GM21390 (cell line): ENCODE measurements at regions not wholly inside any gene's neighbourhood (a gene's known extent, or its start where the extent isn't known, plus 50 kb on each side); places are given as distances from the start of the nearest gene placed in this dataset.

ENCODE experiments used
- ATAC-seq: cut with Tn5 transposase; IDR thresholded peaks from one replicate; pipeline ENCODE4 v1.9.1; 2021; ENCODE audit not compliant: unreplicated experiment

DNA sequence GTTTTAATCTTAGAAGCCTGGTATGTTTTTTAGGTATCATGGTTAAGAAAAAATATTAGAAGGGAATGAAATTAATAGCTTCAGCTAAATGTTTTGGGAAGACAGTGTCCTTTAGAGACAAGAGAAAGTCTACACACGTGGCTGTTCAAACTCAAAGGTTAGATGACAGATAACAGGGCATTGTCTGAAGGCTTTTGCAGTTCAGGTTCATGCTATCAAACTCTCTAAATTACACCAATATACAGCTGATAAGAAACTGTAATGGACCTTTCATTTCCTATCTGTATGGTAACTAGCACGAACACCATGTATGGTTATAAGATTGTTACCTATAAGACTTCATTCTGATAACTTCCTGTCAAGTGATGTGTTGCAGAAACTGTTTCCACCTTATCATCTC, 240.6 kb upstream of the MEF2C start:
- no peak for ATAC-seq

DNA sequence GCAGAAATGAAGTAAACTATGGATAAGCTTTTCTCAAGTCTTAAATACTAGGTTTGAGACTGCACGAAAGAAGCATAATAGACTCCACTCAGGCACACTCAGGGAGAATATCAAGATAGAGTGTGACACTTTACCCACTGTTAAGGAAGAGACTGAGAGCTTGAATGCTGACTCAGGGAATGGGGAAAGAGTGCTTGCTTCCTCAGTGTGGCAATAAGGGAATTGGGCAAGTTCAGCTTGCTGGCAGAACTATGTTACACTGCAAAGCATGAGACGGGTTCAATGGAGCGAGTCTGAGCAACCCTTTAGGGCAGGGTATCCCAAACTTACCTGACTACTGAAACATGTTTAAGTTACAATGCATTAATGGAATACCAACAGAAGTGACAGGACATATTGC, 237.7 kb upstream of the MEF2C start:
- no peak for ATAC-seq

GRCh38 chr5:89117124-89117644, 234.2 kb upstream of the MEF2C start:
- ATAC-seq, result peak; percentile 88

DNA sequence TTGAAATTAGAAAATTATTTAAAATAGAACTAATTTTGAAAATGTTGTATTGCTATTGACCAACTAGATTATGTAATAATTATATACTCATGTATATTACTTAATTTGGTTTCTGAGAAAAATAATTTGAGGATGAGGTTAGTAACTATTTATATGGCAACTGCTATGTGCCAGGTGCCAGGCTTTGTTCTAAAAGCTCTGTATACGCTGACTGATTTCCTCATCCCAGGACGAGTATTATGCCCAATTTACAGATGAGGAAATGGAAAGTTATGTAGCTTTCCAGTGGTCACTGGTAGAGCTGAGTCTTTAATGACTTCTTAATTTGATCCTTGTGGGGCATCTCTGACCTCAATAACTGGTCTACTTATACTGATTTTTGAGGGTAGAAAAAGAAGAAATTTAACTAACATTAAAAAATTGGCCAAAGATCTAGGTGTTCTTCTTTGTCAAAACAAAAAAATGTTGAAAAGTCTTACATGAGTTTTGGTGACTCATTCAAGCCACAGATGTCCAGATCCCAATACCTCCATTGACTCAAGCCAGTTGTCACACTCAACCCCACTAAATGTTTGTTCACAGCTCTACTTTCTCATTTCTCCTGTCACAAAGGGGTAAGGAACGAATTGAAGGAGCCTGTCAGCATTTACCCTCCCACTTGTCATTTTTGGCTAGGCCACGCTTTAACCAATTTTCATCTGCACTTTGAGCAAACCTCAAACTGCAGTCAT, 228.1 kb upstream of the MEF2C start:
- ATAC-seq, result no peak

GRCh38 chr5:89106480-89106879, 223.5 kb upstream of the MEF2C start:
- no peak for ATAC-seq

DNA sequence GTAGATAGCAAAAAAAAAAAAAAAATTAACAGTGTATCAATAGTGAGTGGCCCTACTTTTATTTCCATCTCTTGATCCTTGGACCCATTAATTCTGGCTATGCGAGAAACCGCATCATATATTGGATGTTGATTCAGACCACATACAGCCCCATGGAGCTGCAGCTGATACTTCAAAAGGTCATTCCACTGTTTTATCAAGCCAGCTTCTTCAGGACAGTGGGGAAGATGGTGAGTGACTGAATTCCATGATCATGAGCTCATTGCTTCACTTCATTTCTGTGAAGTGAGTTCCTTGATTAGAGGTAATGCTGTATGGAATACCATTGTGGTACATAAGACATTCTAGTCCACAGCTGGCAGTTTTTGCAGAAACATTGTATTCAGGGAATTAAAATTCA, 222.9 kb upstream of the MEF2C start:
- ATAC-seq, result no peak

DNA sequence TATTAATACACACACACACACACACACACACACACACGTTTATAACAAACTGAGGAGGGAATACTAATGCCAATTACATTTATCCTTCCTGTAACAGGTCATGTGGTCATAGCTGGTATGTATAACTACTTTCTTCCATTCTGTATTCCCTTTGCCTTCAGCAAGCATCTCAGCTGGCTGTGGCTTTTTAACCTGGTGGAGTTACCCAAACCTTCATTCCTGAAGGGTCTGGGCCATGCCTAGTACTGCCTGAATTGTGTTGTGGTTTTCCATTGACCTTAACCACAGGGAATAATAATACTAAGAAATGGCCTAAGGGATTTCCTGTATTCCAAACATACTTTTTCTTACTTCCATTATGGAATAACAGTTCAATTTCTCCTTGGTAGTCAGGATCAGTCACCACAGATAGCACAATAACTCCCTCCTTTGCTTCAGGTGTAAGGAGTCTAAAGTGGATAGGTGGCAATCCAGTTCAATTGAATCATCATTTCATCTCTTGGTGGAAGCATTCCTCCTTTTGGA, 222.2 kb upstream of the MEF2C start:
- ATAC-seq, result no peak

GRCh38 chr5:89098199-89098756, 215.3 kb upstream of the MEF2C start:
- ATAC-seq, result no peak

DNA sequence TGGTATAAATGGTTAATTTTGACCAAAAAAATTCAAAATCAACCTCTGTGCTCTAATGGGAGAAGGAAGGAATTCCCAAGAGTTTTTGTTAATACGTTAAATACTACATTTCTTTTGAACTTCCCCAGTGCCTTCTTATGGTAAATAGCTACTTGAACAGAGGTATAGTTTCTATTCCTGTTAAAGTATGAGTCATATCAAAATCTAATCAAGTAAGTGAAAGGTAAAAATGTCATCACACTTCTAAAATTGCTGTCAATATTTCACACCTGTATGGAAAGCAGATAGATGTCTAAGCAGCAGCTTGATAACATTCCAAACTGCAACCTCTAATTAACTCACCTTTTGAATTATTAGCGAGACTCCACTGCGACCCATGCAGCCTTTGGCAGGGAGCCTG, 214.1 kb upstream of the MEF2C start:
- peak; percentile 86 for ATAC-seq

DNA sequence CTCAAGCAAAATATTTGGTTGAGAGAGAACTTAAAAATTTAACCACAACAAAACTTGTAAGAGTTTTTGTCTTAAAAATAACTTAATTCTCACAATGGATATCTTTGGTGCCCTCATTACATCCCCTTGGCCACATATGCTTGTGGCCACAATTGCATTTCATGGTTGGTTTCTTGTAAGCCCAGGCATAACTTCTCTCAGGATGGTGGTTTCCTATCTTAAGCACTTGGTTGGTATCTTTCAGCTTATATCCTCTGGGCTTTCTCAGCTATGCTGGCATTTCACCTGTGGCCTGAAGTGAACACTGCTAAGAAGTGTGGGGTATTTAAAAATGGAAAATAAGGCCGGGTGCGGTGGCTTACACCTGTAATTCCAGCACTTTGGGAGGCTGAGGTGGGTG, 212.4 kb upstream of the MEF2C start:
- no peak for ATAC-seq

- no peak for ATAC-seq
These were observed 207.1 kb upstream of the MEF2C start for GRCh38 chr5:89090037-89090436.

DNA sequence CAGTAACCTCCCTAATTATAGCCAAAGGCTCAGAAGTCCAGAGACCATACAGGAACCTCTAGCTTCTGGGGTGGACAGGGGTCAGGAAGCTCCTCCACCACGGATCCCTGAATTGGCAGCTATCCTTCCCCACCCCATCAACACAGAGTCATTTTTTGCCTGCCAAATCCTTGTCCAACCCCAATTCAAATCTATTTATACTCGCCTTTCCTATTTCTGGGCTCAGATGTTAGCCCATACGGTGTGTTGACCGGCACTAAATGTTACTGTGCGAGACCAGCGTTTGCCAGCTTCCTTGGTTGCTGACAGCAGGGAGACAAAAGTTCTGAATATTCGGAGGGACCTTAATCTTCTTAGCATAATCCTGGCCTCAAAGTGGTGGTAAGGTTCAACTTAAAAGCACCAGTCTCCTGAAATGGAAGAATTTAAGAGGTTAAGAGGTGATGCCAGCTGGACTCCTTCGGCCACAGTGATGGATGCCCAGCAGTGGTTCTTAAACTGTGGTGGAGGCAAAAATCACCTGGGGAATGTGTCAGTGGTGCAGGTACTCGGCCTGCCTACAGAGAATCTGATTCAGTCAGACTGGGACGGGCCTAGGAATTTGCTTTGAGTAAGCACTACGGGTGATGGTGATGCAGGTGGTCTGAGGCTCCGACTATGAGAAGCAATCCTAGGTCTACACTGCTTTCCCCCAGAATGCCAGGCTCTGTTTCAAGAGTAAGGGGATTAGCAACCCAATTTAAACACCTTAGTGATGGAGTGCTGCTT, 204.8 kb upstream of the MEF2C start:
- ATAC-seq, result no peak

GRCh38 chr5:89087128-89087527, 204.1 kb upstream of the MEF2C start:
- ATAC-seq, result no peak

- no peak for ATAC-seq
These were observed 203.6 kb upstream of the MEF2C start for GRCh38 chr5:89086390-89087086.

DNA sequence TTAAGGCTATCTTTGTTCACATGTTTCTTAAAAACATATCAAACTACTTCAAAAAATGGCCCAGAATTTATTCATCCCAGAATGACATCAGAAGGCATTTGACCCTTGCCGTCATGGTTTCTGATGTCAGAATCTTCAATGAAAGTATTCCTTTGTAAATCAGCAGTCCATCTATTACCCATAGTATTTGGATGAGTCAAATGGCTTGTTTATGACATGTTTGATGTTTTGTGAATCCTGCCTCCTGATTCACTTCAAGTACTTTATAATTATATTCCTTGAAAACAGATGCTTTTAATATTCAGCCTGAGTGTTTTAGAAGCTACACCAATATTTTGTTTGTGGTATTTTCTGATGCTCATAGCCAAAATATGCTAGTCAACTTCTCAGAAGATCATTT, 200.8 kb upstream of the MEF2C start:
- no peak for ATAC-seq

GRCh38 chr5:89081360-89081759, 198.4 kb upstream of the MEF2C start:
- ATAC-seq, result peak; percentile 85

GRCh38 chr5:89080467-89081116, 197.6 kb upstream of the MEF2C start:
- no peak for ATAC-seq

- ATAC-seq, result no peak
These were observed 190.1 kb upstream of the MEF2C start for GRCh38 chr5:89072842-89073672.

- peak; percentile 64 for ATAC-seq
These were observed 189.0 kb upstream of the MEF2C start for GRCh38 chr5:89071941-89072331.
